ENCODE measurements at regions not wholly inside any gene's neighbourhood (a gene's known extent, or its start where the extent isn't known, plus 50 kb on each side); places are given as distances from the start of the nearest gene placed in this dataset.

DNA sequence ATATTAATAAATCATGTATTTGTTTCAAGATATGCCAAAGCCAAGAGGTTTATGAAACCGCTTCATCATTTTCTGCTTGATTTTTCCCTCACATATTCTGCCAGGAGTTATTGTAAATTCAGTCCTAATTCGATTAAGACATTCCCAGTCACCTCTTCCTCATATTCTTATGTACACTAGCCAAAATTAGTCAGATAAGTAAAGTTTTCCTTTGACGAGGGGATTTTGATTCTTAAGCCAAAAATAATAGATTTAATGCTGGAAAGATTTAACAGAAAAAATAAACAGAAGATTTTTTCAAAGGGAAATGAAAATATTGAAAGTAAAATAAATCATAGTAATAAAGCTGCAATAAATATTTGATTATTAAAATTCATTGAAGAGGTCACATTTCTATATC is 51.0 kb upstream of the VEGFC start:
- Histone ChIP-seq H3K36me3 (replicated peaks; ENCODE audit: insufficient read depth, low read depth) (no peaks in the 10 kb centered on the region), H3K79me2 (no peaks in the 10 kb centered on the region), H3K4me3 (no peak overlapping the region), H3K9me2 (replicated peaks; ENCODE audit: insufficient read depth) (no peaks in the 10 kb centered on the region), H2AFZ (no peak overlapping the region), H3K4me2 (no peak overlapping the region), H3K4me1 (ENCODE audit: insufficient read depth) (no peaks in the 10 kb centered on the region), H3K27ac (no peak overlapping the region), H4K20me1 (ENCODE audit: insufficient read depth, poor library complexity, severe bottlenecking) (no peaks in the 10 kb centered on the region), H3K27me3 (no peaks in the 10 kb centered on the region), H3K9me3 (ENCODE audit: low read depth) (no peaks in the 10 kb centered on the region)
- no peak for DNase-seq (ENCODE audit: low spot score)
- WGBS (ENCODE audit: low lambda C conversion rate, missing lambda C conversion rate): 86% methylated on average over 3 of the region's 3 CpGs
- TF ChIP-seq EZH2phosphoT487 (IDR thresholded peaks at IDR 0.05; ENCODE audit: low read depth, severe bottlenecking, unreplicated experiment): no peak
- no peak for TF ChIP-seq EZH2 (IDR thresholded peaks at IDR 0.05; ENCODE audit: borderline replicate concordance)
- TF ChIP-seq CTCF (IDR thresholded peaks at IDR 0.05; ENCODE audit: poor library complexity): no peak

GRCh38 chr4:176844448-176844847 is 51.7 kb upstream of the VEGFC start:
- no peaks in the 10 kb centered on the region for H3K36me3 ChIP-seq (replicated peaks; ENCODE audit: insufficient read depth, low read depth)
- TF ChIP-seq EZH2phosphoT487 (IDR thresholded peaks at IDR 0.05; ENCODE audit: low read depth, severe bottlenecking, unreplicated experiment) (no peak), CTCF (IDR thresholded peaks at IDR 0.05; ENCODE audit: poor library complexity) (no peak), EZH2 (IDR thresholded peaks at IDR 0.05; ENCODE audit: borderline replicate concordance) (no peak)
- no peaks in the 10 kb centered on the region for H3K4me1 ChIP-seq (ENCODE audit: insufficient read depth)
- no peaks in the 10 kb centered on the region for H3K79me2 ChIP-seq
- no peak for DNase-seq (ENCODE audit: low spot score)
- no peak overlapping the region for H3K4me3 ChIP-seq
- H4K20me1 ChIP-seq (ENCODE audit: insufficient read depth, poor library complexity, severe bottlenecking): no peaks in the 10 kb centered on the region
- H2AFZ ChIP-seq: no peak overlapping the region
- H3K27ac ChIP-seq: no peak overlapping the region
- H3K9me2 ChIP-seq (replicated peaks; ENCODE audit: insufficient read depth): no peaks in the 10 kb centered on the region
- H3K27me3 ChIP-seq: no peaks in the 10 kb centered on the region
- H3K4me2 ChIP-seq: no peak overlapping the region
- 86% methylated on average over 4 of the region's 4 CpGs for WGBS (ENCODE audit: low lambda C conversion rate, missing lambda C conversion rate)
- no peaks in the 10 kb centered on the region for H3K9me3 ChIP-seq (ENCODE audit: low read depth)

GRCh38 chr4:176845636-176846035 is 52.9 kb upstream of the VEGFC start:
- H3K9me2 ChIP-seq (replicated peaks; ENCODE audit: insufficient read depth): no peaks in the 10 kb centered on the region
- H4K20me1 ChIP-seq (ENCODE audit: insufficient read depth, poor library complexity, severe bottlenecking): no peaks in the 10 kb centered on the region
- no peaks in the 10 kb centered on the region for H3K79me2 ChIP-seq
- H3K27me3 ChIP-seq: no peaks in the 10 kb centered on the region
- H3K27ac ChIP-seq: no peak overlapping the region
- H3K4me2 ChIP-seq: no peak overlapping the region
- no peaks in the 10 kb centered on the region for H3K9me3 ChIP-seq (ENCODE audit: low read depth)
- H2AFZ ChIP-seq: no peak overlapping the region
- no peak overlapping the region for H3K4me3 ChIP-seq
- WGBS (ENCODE audit: low lambda C conversion rate, missing lambda C conversion rate): 96% methylated on average over 2 of the region's 2 CpGs
- H3K36me3 ChIP-seq (replicated peaks; ENCODE audit: insufficient read depth, low read depth): no peaks in the 10 kb centered on the region
- no peaks in the 10 kb centered on the region for H3K4me1 ChIP-seq (ENCODE audit: insufficient read depth)
- TF ChIP-seq CTCF (IDR thresholded peaks at IDR 0.05; ENCODE audit: poor library complexity): no peak
- TF ChIP-seq EZH2 (IDR thresholded peaks at IDR 0.05; ENCODE audit: borderline replicate concordance): no peak
- no peak for TF ChIP-seq EZH2phosphoT487 (IDR thresholded peaks at IDR 0.05; ENCODE audit: low read depth, severe bottlenecking, unreplicated experiment)
- no peak for DNase-seq (ENCODE audit: low spot score)

DNA sequence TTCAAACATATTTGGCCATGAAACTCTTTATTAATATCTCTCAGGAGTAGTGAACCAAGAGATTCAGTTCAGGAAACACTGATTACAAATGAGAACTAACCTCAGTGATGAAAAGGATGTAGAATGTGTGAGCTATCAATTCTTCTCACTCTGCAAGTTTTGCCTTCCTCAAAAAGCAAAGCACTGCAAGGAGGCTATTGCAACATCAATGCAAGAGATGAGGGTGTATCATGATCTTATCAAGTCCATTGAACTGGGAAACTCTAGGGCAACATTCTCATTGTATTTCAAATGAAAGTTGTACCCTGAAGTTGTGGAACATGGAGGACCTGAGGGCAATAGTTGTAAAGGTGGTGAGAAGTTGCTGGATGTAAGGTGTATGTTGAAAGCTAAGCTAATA is 56.4 kb upstream of the VEGFC start:
- H2AFZ ChIP-seq: no peak overlapping the region

More for the DNA sequence above, 56.4 kb upstream of the VEGFC start:
- TF ChIP-seq EZH2phosphoT487 (IDR thresholded peaks at IDR 0.05; ENCODE audit: low read depth, severe bottlenecking, unreplicated experiment) (no peak), EZH2 (IDR thresholded peaks at IDR 0.05; ENCODE audit: borderline replicate concordance) (no peak), CTCF (IDR thresholded peaks at IDR 0.05; ENCODE audit: poor library complexity) (no peak)
- no peak overlapping the region for H3K4me3 ChIP-seq
- DNase-seq (ENCODE audit: low spot score): no peak
- H4K20me1 ChIP-seq (ENCODE audit: insufficient read depth, poor library complexity, severe bottlenecking): no peaks in the 10 kb centered on the region
- H3K4me2 ChIP-seq: no peak overlapping the region
- no peaks in the 10 kb centered on the region for H3K9me3 ChIP-seq (ENCODE audit: low read depth)
- H3K4me1 ChIP-seq (ENCODE audit: insufficient read depth): no peaks in the 10 kb centered on the region
- H3K36me3 ChIP-seq (replicated peaks; ENCODE audit: insufficient read depth, low read depth): no peaks in the 10 kb centered on the region
- H3K27ac ChIP-seq: no peak overlapping the region
- no peaks in the 10 kb centered on the region for H3K9me2 ChIP-seq (replicated peaks; ENCODE audit: insufficient read depth)
- no peaks in the 10 kb centered on the region for H3K79me2 ChIP-seq
- H3K27me3 ChIP-seq: no peaks in the 10 kb centered on the region

Data from hepatocyte (in vitro differentiated cells).